ENCODE measurements at regions not wholly inside any gene's neighbourhood (a gene's known extent, or its start where the extent isn't known, plus 50 kb on each side); places are given as distances from the start of the nearest gene placed in this dataset.
"Not testable (repeated sequence)": the region's sequence is repeated elsewhere in the genome, so short reads cannot be mapped to it uniquely, and the experiment has no call there.

GRCh38 chr11:92050305-92050704, 174.3 kb upstream of the FAT3 start:
- no peak overlapping the region for H3K27ac Mint-ChIP-seq
- POLR2A ChIA-PET: no interaction called here
- CTCF ChIA-PET: no interaction called here

GRCh38 chr11:92048415-92048814, 176.2 kb upstream of the FAT3 start:
- H3K4me3 ChIP-seq (ENCODE audit: low read length): no peak overlapping the region
- ATAC-seq: no peak
- Mint-ChIP-seq H3K36me3 (no peaks in the 10 kb centered on the region), H3K27me3 (no peaks in the 10 kb centered on the region), H3K9me3 (peaks cover 0 to 19% (median 5%) of the 10 kb centered on the region in 11 donors), H3K27ac (no peak overlapping the region), H3K4me1 (no peaks in the 10 kb centered on the region), H3K4me3 (no peak overlapping the region)
- no peak overlapping the region for H3K27ac ChIP-seq (ENCODE audit: low read depth, low read length)
- H3K4me1 ChIP-seq (ENCODE audit: control insufficient read depth in 2 of 2, insufficient read depth in 2 of 2, low read length in 2 of 2): no peaks in the 10 kb centered on the region
- no peaks in the 10 kb centered on the region for H3K27me3 ChIP-seq (ENCODE audit: control insufficient read depth in 2 of 2, insufficient read depth in 2 of 2, low read length in 2 of 2)
- ChIA-PET CTCF (no interaction called here), POLR2A (no interaction called here)
- no peaks in the 10 kb centered on the region for H3K9me3 ChIP-seq (ENCODE audit: control insufficient read depth in 2 of 3, low read length in 3 of 3)
- intact Hi-C loops (cut with micrococcal nuclease): no loop called here
- no peaks in the 10 kb centered on the region for H3K36me3 ChIP-seq (ENCODE audit: control insufficient read depth in 2 of 3, insufficient read depth in 3 of 3, low read length in 3 of 3)
- DNase-seq: no peak

More at GRCh38 chr11:92050305-92050704, 174.3 kb upstream of the FAT3 start:
- intact Hi-C loops (cut with micrococcal nuclease): no loop called here
- no peaks in the 10 kb centered on the region for H3K27me3 ChIP-seq (ENCODE audit: control insufficient read depth in 2 of 2, insufficient read depth in 2 of 2, low read length in 2 of 2)
- H3K36me3 Mint-ChIP-seq: no peaks in the 10 kb centered on the region
- no peak overlapping the region for H3K27ac ChIP-seq (ENCODE audit: low read depth, low read length)
- H3K9me3 ChIP-seq (ENCODE audit: control insufficient read depth in 2 of 3, low read length in 3 of 3): no peaks in the 10 kb centered on the region
- no peak overlapping the region for H3K4me3 Mint-ChIP-seq
- DNase-seq (no peak), ATAC-seq (no peak)
- H3K27me3 Mint-ChIP-seq: no peaks in the 10 kb centered on the region
- H3K4me1 Mint-ChIP-seq: no peaks in the 10 kb centered on the region
- H3K4me3 ChIP-seq (ENCODE audit: low read length): no peak overlapping the region
- no peaks in the 10 kb centered on the region for H3K36me3 ChIP-seq (ENCODE audit: control insufficient read depth in 2 of 3, insufficient read depth in 3 of 3, low read length in 3 of 3)
- peaks cover 0 to 19% (median 4%) of the 10 kb centered on the region in 11 donors for H3K9me3 Mint-ChIP-seq
- H3K4me1 ChIP-seq (ENCODE audit: control insufficient read depth in 2 of 2, insufficient read depth in 2 of 2, low read length in 2 of 2): no peaks in the 10 kb centered on the region

- Histone ChIP-seq H3K27ac (ENCODE audit: low read depth, low read length) (no peak overlapping the region), H3K9me3 (ENCODE audit: control insufficient read depth in 2 of 3, low read length in 3 of 3) (no peaks in the 10 kb centered on the region), H3K4me3 (ENCODE audit: low read length) (no peak overlapping the region), H3K27me3 (ENCODE audit: control insufficient read depth in 2 of 2, insufficient read depth in 2 of 2, low read length in 2 of 2) (no peaks in the 10 kb centered on the region), H3K4me1 (ENCODE audit: control insufficient read depth in 2 of 2, insufficient read depth in 2 of 2, low read length in 2 of 2) (no peaks in the 10 kb centered on the region), H3K36me3 (ENCODE audit: control insufficient read depth in 2 of 3, insufficient read depth in 3 of 3, low read length in 3 of 3) (no peaks in the 10 kb centered on the region)
- Mint-ChIP-seq H3K27ac (no peak overlapping the region), H3K36me3 (no peaks in the 10 kb centered on the region), H3K4me3 (no peak overlapping the region), H3K27me3 (no peaks in the 10 kb centered on the region), H3K9me3 (peaks cover 0 to 19% (median 6%) of the 10 kb centered on the region in 11 donors), H3K4me1 (no peaks in the 10 kb centered on the region)
- intact Hi-C loops (cut with micrococcal nuclease): no loop called here
- CTCF ChIA-PET: no interaction called here
- POLR2A ChIA-PET: no interaction called here
- DNase-seq (no peak), ATAC-seq (no peak)
Observed at GRCh38 chr11:92046103-92046502, 178.5 kb upstream of the FAT3 start.

GRCh38 chr11:92045301-92045700, 179.3 kb upstream of the FAT3 start:
- CTCF ChIA-PET: no interaction called here
- ATAC-seq (no peak), DNase-seq (no peak)
- no peaks in the 10 kb centered on the region for H3K27me3 Mint-ChIP-seq
- Histone ChIP-seq H3K9me3 (ENCODE audit: control insufficient read depth in 2 of 3, low read length in 3 of 3) (no peaks in the 10 kb centered on the region), H3K27ac (ENCODE audit: low read depth, low read length) (no peak overlapping the region), H3K36me3 (ENCODE audit: control insufficient read depth in 2 of 3, insufficient read depth in 3 of 3, low read length in 3 of 3) (no peaks in the 10 kb centered on the region), H3K4me1 (ENCODE audit: control insufficient read depth in 2 of 2, insufficient read depth in 2 of 2, low read length in 2 of 2) (no peaks in the 10 kb centered on the region), H3K4me3 (ENCODE audit: low read length) (no peak overlapping the region), H3K27me3 (ENCODE audit: control insufficient read depth in 2 of 2, insufficient read depth in 2 of 2, low read length in 2 of 2) (no peaks in the 10 kb centered on the region)
- POLR2A ChIA-PET: no interaction called here
- peaks cover 0 to 19% (median 6%) of the 10 kb centered on the region in 11 donors for H3K9me3 Mint-ChIP-seq
- no peak overlapping the region for H3K4me3 Mint-ChIP-seq
- no peaks in the 10 kb centered on the region for H3K36me3 Mint-ChIP-seq
- H3K27ac Mint-ChIP-seq: no peak overlapping the region
- intact Hi-C loops (cut with micrococcal nuclease): no loop called here
- no peaks in the 10 kb centered on the region for H3K4me1 Mint-ChIP-seq

- Mint-ChIP-seq H3K27me3 (no peaks in the 10 kb centered on the region), H3K9me3 (peaks cover 0 to 20% (median 4%) of the 10 kb centered on the region in 11 donors), H3K4me1 (no peaks in the 10 kb centered on the region), H3K27ac (no peak overlapping the region), H3K4me3 (no peak overlapping the region), H3K36me3 (no peaks in the 10 kb centered on the region)
- DNase-seq (no peak), ATAC-seq (no peak)
- H3K9me3 ChIP-seq (ENCODE audit: control insufficient read depth in 2 of 3, low read length in 3 of 3): no peaks in the 10 kb centered on the region
- H3K4me1 ChIP-seq (ENCODE audit: control insufficient read depth in 2 of 2, insufficient read depth in 2 of 2, low read length in 2 of 2): no peaks in the 10 kb centered on the region
- intact Hi-C loops (cut with micrococcal nuclease): no loop called here
- no peak overlapping the region for H3K4me3 ChIP-seq (ENCODE audit: low read length)
- POLR2A ChIA-PET: no interaction called here
- no peak overlapping the region for H3K27ac ChIP-seq (ENCODE audit: low read depth, low read length)
- H3K36me3 ChIP-seq (ENCODE audit: control insufficient read depth in 2 of 3, insufficient read depth in 3 of 3, low read length in 3 of 3): no peaks in the 10 kb centered on the region
- H3K27me3 ChIP-seq (ENCODE audit: control insufficient read depth in 2 of 2, insufficient read depth in 2 of 2, low read length in 2 of 2): no peaks in the 10 kb centered on the region
- CTCF ChIA-PET: no interaction called here
Observed at GRCh38 chr11:92035488-92035887, 189.1 kb upstream of the FAT3 start.

- H3K4me3 ChIP-seq (ENCODE audit: low read length); H3K9me3 ChIP-seq (ENCODE audit: control insufficient read depth in 2 of 3, low read length in 3 of 3); H3K27me3 Mint-ChIP-seq; H3K36me3 Mint-ChIP-seq; H3K27ac Mint-ChIP-seq; H3K27ac ChIP-seq (ENCODE audit: low read depth, low read length); H3K4me1 ChIP-seq (ENCODE audit: control insufficient read depth in 2 of 2, insufficient read depth in 2 of 2, low read length in 2 of 2); ATAC-seq; CTCF ChIA-PET; H3K27me3 ChIP-seq (ENCODE audit: control insufficient read depth in 2 of 2, insufficient read depth in 2 of 2, low read length in 2 of 2); H3K4me3 Mint-ChIP-seq; H3K36me3 ChIP-seq (ENCODE audit: control insufficient read depth in 2 of 3, insufficient read depth in 3 of 3, low read length in 3 of 3); H3K4me1 Mint-ChIP-seq; DNase-seq; POLR2A ChIA-PET; intact Hi-C loops (cut with micrococcal nuclease): not testable (repeated sequence)
- H3K9me3 Mint-ChIP-seq: peaks cover 0 to 21% (median 10%) of the 10 kb centered on the region in 11 donors
Observed at GRCh38 chr11:92027136-92027535, 197.5 kb upstream of the FAT3 start.

GRCh38 chr11:92026664-92027063, 198.0 kb upstream of the FAT3 start:
- Mint-ChIP-seq H3K4me3 (no peak overlapping the region), H3K4me1 (no peaks in the 10 kb centered on the region), H3K9me3 (peaks cover 0 to 21% (median 10%) of the 10 kb centered on the region in 11 donors), H3K36me3 (no peaks in the 10 kb centered on the region), H3K27me3 (no peaks in the 10 kb centered on the region), H3K27ac (no peak overlapping the region)
- H3K4me1 ChIP-seq (ENCODE audit: control insufficient read depth in 2 of 2, insufficient read depth in 2 of 2, low read length in 2 of 2): no peaks in the 10 kb centered on the region
- H3K4me3 ChIP-seq (ENCODE audit: low read length): no peak overlapping the region
- POLR2A ChIA-PET: no interaction called here
- ATAC-seq: no peak
- H3K9me3 ChIP-seq (ENCODE audit: control insufficient read depth in 2 of 3, low read length in 3 of 3): no peaks in the 10 kb centered on the region
- no peaks in the 10 kb centered on the region for H3K36me3 ChIP-seq (ENCODE audit: control insufficient read depth in 2 of 3, insufficient read depth in 3 of 3, low read length in 3 of 3)
- no peaks in the 10 kb centered on the region for H3K27me3 ChIP-seq (ENCODE audit: control insufficient read depth in 2 of 2, insufficient read depth in 2 of 2, low read length in 2 of 2)
- intact Hi-C loops (cut with micrococcal nuclease): no loop called here
- DNase-seq: no peak
- no peak overlapping the region for H3K27ac ChIP-seq (ENCODE audit: low read depth, low read length)
- CTCF ChIA-PET: no interaction called here

All from naive thymus-derived CD4-positive, alpha-beta T cell (primary cell).